Psoas muscle (tissue), 7 donors: ENCODE measurements at regions not wholly inside any gene's neighbourhood (a gene's known extent, or its start where the extent isn't known, plus 50 kb on each side); places are given as distances from the start of the nearest gene placed in this dataset.

ENCODE experiments used
- ATAC-seq, 4 donors: fragments of 200-7000 bp; cut with Tn5 transposase; one replicate each; pipeline ENCODE4 v1.9.1; 2020; ENCODE audit warnings: moderate library complexity in 3 of 4, mild to moderate bottlenecking in 2 of 4
- DNase-seq, 2 donors: peaks; one replicate each; pipeline ENCODE4 v3.0.0-alpha.2; 2020
- H3K27ac ChIP-seq: fragments of 200-600 bp; one replicate; pipeline ENCODE4 v1.8.0; 2022
- H3K27me3 ChIP-seq, 3 donors: fragments of 200-600 bp in 1 of 3; one replicate each; pipeline versions ENCODE4 v1.6.1 to v1.8.0; 2013 to 2022; ENCODE audit warnings: low read length in 2 of 3, mild to moderate bottlenecking in 2 of 3, moderate library complexity in 1 of 3; ENCODE audit not compliant: insufficient read depth in 3 of 3
- H3K36me3 ChIP-seq, 2 donors: fragments of 200-600 bp in 1 of 2; one replicate each; pipeline versions ENCODE4 v1.6.1 to v1.8.0; 2013 to 2022; ENCODE audit warnings: low read depth in 1 of 2, mild to moderate bottlenecking in 1 of 2, moderate library complexity in 1 of 2; ENCODE audit not compliant: insufficient read depth in 1 of 2
- H3K4me1 ChIP-seq: fragments of 200-600 bp; one replicate; pipeline ENCODE4 v1.8.0; 2022
- H3K4me3 ChIP-seq: fragments of 200-600 bp; one replicate; pipeline ENCODE4 v1.8.0; 2022; ENCODE audit warnings: mild to moderate bottlenecking
- H3K9me3 ChIP-seq: fragments of 200-600 bp; one replicate; pipeline ENCODE4 v1.8.0; 2022
- WGBS, 3 donors: extraction: QIAGEN DNeasy Blood & Tissue Kit; methylation state at CpG; one replicate each; pipeline versions ENCODE4 v1.1.6 to v1.1.7; 2013; 5-methylcytosine and 5-hydroxymethylcytosine counted together
- intact Hi-C, 2 donors: fragments of 100-400 bp; cut with DNase I; formaldehyde crosslinking; loops; one replicate each; pipeline versions ENCODE4 v1.11.0 to v1.14.2; 2022
- TF ChIP-seq, protein P1 (sequence below): fragments of 200-600 bp; IDR thresholded peaks from one replicate; pipeline ENCODE4 v1.8.0; 2022; ENCODE audit warnings: antibody characterized with exemption
- donor health status: healthy with polysubstance abuse.
- donor health status: DM: no; HTN: no; CAD: no; lungs with moderate emphysema.
- donor health status: Bipolar disorder and iron deficiency.
- donor health status: healthy.
- donor health status: DM: yes; HTN: yes; CAD: no.
- donor health status: DM: no; HTN: no; CAD: no.
- donor health status: DM: yes; HTN: yes; CAD: no.

GRCh38 chr1:30514945-30515344, 208.4 kb downstream of the MATN1 start:
- Histone ChIP-seq H3K36me3 (no peaks in the 10 kb centered on the region), H3K4me3 (no peak overlapping the region), H3K4me1 (no peaks in the 10 kb centered on the region), H3K27ac (no peak overlapping the region), H3K9me3 (no peaks in the 10 kb centered on the region), H3K27me3 (peaks cover 0 to 3% (median 0%) of the 10 kb centered on the region in 3 donors)
- TF ChIP-seq, protein P1, sequence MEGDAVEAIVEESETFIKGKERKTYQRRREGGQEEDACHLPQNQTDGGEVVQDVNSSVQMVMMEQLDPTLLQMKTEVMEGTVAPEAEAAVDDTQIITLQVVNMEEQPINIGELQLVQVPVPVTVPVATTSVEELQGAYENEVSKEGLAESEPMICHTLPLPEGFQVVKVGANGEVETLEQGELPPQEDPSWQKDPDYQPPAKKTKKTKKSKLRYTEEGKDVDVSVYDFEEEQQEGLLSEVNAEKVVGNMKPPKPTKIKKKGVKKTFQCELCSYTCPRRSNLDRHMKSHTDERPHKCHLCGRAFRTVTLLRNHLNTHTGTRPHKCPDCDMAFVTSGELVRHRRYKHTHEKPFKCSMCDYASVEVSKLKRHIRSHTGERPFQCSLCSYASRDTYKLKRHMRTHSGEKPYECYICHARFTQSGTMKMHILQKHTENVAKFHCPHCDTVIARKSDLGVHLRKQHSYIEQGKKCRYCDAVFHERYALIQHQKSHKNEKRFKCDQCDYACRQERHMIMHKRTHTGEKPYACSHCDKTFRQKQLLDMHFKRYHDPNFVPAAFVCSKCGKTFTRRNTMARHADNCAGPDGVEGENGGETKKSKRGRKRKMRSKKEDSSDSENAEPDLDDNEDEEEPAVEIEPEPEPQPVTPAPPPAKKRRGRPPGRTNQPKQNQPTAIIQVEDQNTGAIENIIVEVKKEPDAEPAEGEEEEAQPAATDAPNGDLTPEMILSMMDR, result no peak
- intact Hi-C loops, result no loop called here
- DNase-seq, result no peak
- no peak for ATAC-seq
- WGBS, 3 donors, result 53 to 70% (median 67%) methylated on average over 3 of the region's 3 CpGs

DNA sequence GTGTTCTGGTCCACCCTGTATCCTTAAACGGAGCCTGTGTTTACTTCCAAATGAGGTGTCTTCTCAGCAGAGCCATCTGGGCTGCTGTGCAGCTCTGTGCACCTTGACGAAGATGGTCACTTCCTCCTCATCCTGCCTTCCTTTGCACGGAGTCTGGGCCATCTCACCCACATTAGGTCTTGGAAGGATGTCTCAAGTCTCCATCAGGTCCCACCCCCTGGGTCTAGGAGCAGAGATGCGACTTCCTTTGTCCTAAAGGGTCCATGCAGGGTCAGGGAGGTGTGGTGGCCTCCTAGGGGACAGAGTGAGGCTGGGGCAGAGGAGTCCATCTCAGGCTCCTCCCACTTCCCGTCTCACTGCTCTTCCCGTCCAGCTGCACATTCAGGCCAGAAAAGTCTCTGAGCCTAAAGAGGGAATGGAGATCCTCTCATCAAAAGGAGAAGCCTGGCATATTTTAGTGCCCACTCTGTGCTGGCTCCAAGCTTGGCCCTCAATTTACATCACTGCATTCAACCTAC, 209.2 kb downstream of the MATN1 start:
- no peak for ATAC-seq
- no peak for DNase-seq
- H3K4me1 ChIP-seq, result no peaks in the 10 kb centered on the region

DNA sequence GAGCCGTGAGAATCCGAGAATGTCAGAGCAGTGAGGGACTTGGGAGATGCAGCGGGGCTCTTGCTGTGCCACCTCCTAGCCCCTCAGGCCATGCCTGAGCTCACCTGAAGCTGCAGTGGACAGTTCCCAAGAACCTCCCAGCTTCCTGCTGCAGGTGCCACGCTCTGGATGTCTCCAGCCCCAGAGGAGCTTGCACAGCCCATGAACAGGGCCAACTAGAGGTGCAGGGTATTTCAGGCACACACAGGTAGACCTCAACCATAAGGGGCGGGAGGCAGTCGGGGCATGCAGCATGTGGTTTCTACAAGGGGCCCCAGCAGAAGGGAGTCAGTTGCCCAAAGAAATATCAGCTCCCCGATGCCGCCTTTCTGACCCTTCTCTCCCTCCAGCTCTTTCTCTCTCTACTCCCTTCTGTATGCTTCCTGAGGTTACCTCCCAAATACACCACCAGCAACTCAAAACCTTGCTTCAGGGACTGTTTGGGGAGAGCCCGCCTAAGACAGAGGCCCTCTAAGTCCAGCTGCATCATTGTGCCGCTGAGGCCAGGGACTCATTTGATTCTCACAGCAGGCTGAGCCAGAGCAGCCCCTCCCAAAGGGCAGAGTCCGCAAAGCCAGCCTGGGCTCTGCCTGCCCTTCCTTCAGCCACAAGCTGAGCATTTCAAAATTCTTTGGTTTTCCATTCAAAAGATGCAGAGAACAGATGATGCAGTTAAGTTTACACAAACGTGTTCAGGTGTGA, 209.8 kb downstream of the MATN1 start:
- Histone ChIP-seq H3K27me3 (peaks cover 0 to 7% (median 6%) of the 10 kb centered on the region in 3 donors), H3K36me3 (no peaks in the 10 kb centered on the region), H3K4me1 (no peaks in the 10 kb centered on the region), H3K9me3 (no peaks in the 10 kb centered on the region), H3K4me3 (no peak overlapping the region), H3K27ac (no peak overlapping the region)
- TF ChIP-seq, protein P1, result no peak
- ATAC-seq, result no peak
- WGBS, 3 donors, result 76 to 82% (median 82%) methylated on average over 12 of the region's 12 CpGs
- no peak for DNase-seq
- intact Hi-C loops, result no loop called here

More for the DNA sequence above, 209.2 kb downstream of the MATN1 start:
- TF ChIP-seq, protein P1, result no peak
- 46 to 51% (median 48%) methylated on average over 6 of the region's 6 CpGs for WGBS, 3 donors
- H3K9me3 ChIP-seq, result no peaks in the 10 kb centered on the region
- no peak overlapping the region for H3K27ac ChIP-seq
- no peak overlapping the region for H3K4me3 ChIP-seq
- intact Hi-C loops, result no loop called here
- peaks cover 0 to 6% (median 5%) of the 10 kb centered on the region in 3 donors for H3K27me3 ChIP-seq
- no peaks in the 10 kb centered on the region for H3K36me3 ChIP-seq

GRCh38 chr1:30512914-30513265, 210.5 kb downstream of the MATN1 start:
- no peaks in the 10 kb centered on the region for H3K36me3 ChIP-seq
- TF ChIP-seq, protein P1, result no peak
- no peaks in the 10 kb centered on the region for H3K4me1 ChIP-seq
- intact Hi-C loops, result no loop called here
- 91 to 93% (median 93%) methylated on average over 9 of the region's 9 CpGs for WGBS, 3 donors
- H3K27me3 ChIP-seq, result peaks cover 0 to 7% (median 6%) of the 10 kb centered on the region in 3 donors
- no peaks in the 10 kb centered on the region for H3K9me3 ChIP-seq
- no peak for DNase-seq
- no peak for ATAC-seq
- no peak overlapping the region for H3K27ac ChIP-seq
- no peak overlapping the region for H3K4me3 ChIP-seq
